Hematopoietic multipotent progenitor cell treated with erythropoietin and hydrocortisone succinate and interleukin-3 and kit ligand, for 6 days (in vitro differentiated cells): ENCODE measurements at regions not wholly inside any gene's neighbourhood (a gene's known extent, or its start where the extent isn't known, plus 50 kb on each side); places are given as distances from the start of the nearest gene placed in this dataset.
"Not testable (repeated sequence)": the region's sequence is repeated elsewhere in the genome, so short reads cannot be mapped to it uniquely, and the experiment has no call there.

ENCODE experiments used
- DNase-seq: peaks from one replicate; pipeline ENCODE4 v3.0.0-alpha.2; 2015

DNA sequence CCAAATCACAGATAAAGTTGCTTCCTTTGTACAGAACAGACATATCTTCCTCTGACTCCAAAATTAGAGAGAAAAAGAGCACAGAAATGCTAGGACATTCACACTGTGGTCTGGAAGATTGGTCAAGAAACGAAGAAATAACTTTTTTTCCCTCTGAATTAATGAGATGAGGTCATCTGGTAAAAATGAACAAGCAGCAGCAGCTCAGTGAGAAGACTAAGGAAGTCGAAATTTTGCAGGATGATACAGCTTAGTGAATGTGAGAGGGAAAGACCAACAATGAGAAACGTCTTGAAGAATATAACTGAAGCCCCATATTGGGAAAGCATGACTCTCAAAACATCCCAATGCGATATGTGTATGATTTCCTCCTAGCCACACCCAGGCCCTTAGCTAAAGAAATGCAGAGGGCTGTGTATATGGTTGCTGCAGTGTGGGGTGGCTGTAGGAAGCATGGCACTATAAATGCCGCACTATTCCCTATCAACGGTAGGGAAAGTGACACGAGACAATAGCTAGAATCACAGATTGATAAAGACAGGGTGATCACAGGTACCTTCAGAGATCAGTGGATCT lies 208.6 kb downstream of the VEGFC start:
- DNase-seq, result no peak

DNA sequence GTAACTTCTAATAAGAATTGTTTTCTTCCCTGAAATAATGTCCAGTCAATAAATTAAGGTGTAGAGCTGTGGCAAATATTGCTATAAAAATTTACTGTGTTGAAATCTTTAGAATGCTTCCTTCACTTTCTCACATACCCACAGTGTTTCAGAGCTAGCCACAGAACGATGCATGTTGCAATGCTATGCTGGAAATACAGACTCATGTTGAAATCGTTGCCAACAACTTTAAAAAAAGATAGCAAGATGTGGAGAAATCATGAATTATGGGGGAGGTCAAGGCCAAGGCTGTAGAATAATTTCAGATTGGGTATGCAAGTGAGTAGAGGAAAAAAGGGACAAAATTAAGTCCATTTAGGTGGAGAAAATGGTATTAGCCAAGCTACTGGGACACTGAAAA lies 204.8 kb downstream of the VEGFC start:
- peak; percentile 8 for DNase-seq

DNA sequence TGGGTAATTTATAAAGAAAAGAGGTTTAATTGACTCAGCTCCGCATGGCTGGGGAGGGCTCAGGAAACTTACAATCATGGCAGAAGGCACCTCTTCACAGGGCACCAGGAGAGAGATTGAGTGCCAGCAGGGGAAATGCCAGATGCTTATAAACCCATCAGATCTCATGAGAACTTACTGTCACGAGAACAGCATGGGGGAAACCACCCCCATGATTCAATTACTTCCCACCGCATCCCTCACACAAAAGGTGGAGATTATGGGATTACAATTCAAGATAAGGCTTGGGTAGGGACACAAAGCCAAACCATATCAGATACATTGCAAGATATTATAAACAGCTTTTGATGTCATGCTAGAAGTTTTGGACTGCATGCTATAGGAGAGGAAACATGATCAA lies 204.3 kb downstream of the VEGFC start:
- DNase-seq, result no peak

- DNase-seq, result no peak
These were observed 199.6 kb downstream of the VEGFC start for GRCh38 chr4:176592976-176593670.

DNA sequence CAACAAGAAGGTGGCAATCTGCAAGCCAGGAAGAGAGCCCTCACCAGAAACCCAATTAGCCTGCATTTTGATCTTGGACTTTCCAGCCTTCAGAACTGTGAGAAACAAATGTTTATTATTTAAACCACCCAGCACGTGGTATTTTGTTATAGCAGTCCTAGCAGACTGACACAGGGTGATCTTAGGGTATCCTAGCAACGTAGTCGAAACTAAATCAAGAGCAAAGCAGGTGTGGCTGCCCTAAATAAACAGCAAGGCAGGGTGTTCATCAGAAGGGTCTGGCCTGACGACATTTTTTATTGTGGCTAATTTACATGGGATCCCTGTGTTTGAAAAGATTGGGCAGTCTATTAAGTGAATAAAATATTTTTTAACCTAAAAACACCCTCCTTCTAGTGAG lies 198.8 kb downstream of the VEGFC start:
- DNase-seq, result no peak

GRCh38 chr4:176595257-176595656 lies 197.5 kb downstream of the VEGFC start:
- DNase-seq, result no peak

DNA sequence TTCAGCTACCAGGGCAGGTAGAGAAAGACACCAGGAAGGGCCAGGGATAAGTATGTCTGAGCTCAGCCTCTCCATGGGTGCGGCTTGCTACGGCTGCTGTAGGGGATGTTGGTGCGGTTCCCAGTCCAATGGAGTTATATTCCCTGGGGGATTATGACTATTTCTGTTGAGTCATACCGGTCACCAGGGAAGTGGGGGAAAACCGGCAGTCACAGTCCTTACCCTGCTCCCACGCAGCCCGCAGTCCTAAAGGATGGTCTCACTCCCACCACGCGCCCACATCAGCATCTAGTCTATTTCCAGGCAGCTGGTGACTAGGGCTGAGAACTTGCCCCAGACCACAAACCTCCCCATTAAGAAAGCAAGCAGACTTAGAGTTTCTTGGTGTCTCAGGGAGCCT lies 191.6 kb downstream of the VEGFC start:
- DNase-seq, result no peak

DNA sequence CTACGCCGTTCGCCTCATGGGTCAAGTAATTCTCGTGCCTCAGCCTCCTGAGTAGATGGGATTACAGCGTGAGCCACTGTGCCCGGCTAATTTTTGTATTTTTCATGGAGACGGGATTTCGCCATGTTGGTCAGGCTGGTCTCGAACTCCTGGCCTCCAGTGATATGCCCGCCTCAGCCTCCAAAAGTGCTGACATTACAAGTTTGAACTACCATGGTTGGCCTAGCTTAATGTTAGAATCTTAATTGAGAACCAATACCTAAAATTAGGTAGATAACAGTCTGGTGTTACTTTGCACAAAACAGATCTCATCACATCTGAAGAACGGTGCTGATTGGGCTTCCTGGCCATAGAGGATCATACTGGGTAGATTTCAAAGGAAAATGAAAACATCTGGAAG lies 184.9 kb downstream of the VEGFC start:
- no peak for DNase-seq

DNA sequence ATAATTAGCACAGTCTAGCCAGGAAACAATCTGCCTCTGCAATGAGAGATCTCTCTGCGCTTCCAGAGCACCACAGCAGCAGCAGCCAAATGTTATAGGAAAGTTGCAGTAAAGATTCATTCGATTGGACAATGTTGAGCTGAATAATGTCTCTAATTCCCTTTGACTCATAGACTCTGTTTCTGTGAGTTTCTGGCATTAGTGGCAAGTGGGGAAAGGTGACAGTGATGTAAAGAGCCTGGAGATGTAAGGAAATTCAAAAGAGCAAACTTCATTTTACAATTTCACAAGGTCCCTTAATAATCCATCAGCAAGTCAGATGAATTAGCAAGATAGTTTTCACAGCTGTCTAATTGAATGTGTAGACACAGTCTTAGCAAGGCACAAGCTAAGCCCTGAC lies 184.4 kb downstream of the VEGFC start:
- no peak for DNase-seq

DNA sequence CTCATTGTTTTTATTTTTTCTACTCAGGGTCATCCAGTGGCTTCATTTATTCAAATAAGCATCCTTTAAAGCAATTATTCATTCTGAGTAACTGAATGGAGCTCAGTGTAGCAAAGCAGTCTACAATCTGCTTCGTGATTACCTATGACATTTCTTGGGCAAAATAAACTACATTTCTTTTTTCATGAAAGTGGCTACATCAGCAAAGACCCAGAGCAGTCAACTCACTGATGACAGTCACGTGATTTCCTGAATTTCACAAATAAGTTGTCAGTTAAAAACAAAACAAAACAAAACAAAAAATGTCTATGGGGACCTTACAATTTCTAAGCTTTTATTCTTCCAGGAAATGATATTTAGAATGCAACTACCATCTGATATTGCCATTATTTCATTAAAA lies 182.1 kb downstream of the VEGFC start:
- no peak for DNase-seq

GRCh38 chr4:176611381-176611780 lies 181.3 kb downstream of the VEGFC start:
- no peak for DNase-seq

DNA sequence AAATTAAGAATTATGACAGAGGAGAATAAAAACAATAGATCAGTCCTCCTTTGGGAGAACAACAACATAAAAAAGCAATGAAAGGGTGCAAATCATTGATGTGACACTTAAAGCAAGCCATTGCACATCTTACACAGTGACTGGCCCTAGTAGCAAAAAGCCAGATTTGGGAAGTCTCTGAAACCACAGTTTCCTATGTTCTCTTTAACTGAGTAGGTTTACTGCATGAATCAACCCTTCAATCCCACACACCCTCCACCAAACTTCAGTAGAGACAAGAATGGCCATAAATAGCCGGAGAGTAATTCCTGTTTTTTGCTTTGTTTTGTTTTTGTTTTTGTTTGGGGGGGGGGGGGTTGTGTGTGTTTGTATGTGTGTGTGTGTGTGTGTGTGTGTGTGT lies 180.8 kb downstream of the VEGFC start:
- no peak for DNase-seq

- DNase-seq, result peak; percentile 16
These were observed 177.9 kb downstream of the VEGFC start for GRCh38 chr4:176614793-176615192.

DNA sequence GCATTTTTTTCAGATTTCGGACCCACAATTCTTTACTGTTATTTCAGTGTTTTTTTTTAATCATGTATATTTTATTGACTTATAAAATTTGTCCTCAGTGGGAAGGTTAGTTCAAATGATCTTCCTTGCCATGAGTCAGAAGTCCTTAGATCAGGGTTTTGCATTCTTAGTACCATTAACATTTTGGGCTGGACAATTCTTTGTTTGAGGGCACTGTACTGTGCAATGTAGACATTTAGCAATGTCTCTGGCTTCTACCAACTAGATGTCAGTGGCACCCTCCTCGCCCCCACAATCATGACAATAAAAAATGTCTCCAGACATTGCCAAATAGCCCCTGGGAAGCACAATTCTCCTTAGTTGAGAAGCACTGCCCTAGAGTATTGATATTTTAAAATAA lies 176.6 kb downstream of the VEGFC start:
- no peak for DNase-seq

DNA sequence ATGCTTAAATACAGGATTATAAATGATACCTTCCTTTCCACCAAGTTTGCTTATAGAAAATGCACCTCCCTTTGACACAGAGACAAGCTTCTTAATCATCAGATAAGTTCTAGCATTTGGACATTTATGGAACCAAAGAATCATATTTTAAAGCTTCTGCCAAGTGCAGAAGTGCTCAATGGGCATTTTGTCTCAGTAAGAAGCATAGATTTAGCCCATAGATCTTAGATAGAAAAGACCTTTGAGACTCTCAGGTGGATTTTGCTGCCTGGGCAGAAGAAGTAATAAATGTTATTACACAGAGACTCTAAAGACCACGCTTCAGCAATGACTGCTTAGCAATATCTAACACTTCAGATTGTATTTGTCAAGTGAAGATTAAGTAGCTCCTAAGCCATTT lies 174.6 kb downstream of the VEGFC start:
- no peak for DNase-seq

DNA sequence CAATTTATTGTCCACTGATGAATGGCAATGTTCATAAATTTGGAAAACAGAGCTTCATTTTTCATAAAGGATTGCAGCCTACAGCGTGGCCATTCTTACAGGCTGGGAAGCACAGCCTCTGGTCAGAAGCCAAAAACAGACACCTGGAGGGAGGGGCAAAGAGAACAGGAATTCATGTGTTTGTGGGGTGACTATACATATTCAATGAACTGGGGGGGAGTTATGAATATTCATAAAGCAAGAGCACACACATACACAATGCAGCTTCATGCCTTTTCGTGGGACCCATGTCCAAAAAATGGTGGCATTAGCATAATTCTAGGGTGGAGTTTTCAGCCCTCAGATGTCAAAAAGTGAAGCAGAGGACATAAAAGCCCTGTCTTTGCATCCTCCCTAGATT lies 173.3 kb downstream of the VEGFC start:
- DNase-seq, result no peak

GRCh38 chr4:176622251-176622948 lies 170.3 kb downstream of the VEGFC start:
- no peak for DNase-seq

DNA sequence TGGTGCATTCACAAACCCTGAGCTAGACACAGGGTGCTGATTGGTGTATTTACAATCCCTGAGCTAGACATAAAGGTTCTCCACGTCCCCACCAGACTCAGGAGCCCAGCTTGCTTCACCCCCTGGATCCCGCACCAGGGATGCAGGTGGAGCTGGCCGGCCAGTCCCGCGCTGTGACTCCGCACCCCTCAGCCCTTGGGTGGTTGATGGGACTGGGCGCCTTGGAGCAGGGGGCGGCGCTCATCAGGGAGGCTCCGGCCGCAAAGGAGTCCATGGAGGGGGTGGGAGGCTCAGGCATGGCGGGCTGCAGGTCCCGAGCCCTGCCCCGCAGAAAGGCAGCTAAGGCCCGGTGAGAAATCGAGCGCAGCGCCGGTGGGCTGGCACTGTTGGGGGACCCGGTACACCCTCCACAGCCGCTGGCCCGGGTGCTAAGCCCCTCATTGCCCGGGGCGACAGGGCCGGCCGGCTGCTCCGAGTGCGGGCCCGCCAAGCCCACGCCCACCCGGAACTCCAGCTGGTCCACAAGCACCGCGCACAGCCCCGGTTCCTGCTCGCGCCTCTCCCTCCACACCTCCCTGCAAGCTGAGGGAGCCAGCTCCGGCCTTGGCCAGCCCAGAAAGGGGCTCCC lies 167.6 kb downstream of the VEGFC start:
- DNase-seq, result not testable (repeated sequence)

GRCh38 chr4:176627916-176628315 lies 164.8 kb downstream of the VEGFC start:
- DNase-seq, result no peak

DNA sequence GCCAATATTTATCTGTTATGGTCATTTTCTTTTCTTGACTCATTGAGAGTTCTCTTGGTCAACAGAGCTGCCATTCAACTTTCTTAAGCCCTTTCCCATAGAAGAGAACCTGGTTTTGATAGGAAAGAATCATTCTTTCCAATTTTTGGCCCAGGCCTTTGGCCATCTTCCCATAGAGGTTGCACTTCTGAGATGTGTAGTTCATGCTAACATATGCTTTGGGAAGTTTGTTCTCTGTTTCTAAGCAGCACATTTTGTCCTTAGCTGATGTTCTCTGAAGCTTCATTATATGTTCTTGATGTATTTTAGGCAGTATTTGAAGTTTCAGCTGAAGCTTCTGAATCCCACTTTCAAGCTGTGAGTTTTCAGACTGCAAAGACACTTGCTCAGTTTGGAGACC lies 161.1 kb downstream of the VEGFC start:
- no peak for DNase-seq
